Transverse colon (tissue), 4 donors: ENCODE measurements at regions not wholly inside any gene's neighbourhood (a gene's known extent, or its start where the extent isn't known, plus 50 kb on each side); places are given as distances from the start of the nearest gene placed in this dataset.
"Not testable (repeated sequence)": the region's sequence is repeated elsewhere in the genome, so short reads cannot be mapped to it uniquely, and the experiment has no call there.

Experiments used
- DNase-seq: peaks from one replicate; pipeline ENCODE4 v3.0.0-alpha.2; 2019
- H3K27ac ChIP-seq, 4 donors: fragments of 200-600 bp; sonication (generic); 2 replicates each; pipeline ENCODE4 v1.5.1; 2016 to 2018; ENCODE audit warnings: inconsistent platforms in 4 of 4
- H3K27me3 ChIP-seq: fragments of 200-600 bp; sonication (generic); 2 replicates; pipeline ENCODE4 v1.5.1; 2017; ENCODE audit warnings: inconsistent platforms
- H3K36me3 ChIP-seq, 4 donors: fragments of 200-600 bp; sonication (generic); 2 replicates each; pipeline ENCODE4 v1.5.1; 2017 to 2019; ENCODE audit warnings: inconsistent platforms in 4 of 4
- H3K4me1 ChIP-seq, 4 donors: fragments of 200-600 bp; sonication (generic); 2 replicates each; pipeline ENCODE4 v1.5.1; 2017 to 2020; ENCODE audit warnings: inconsistent platforms in 4 of 4
- H3K4me3 ChIP-seq, 4 donors: fragments of 200-600 bp; sonication (generic); 1 replicate in 1 of 4; 2 replicates in 3 of 4; pipeline versions ENCODE4 v1.5.1 to v1.6.1; 2017 to 2019; ENCODE audit warnings: inconsistent platforms in 4 of 4
- H3K9me3 ChIP-seq, 2 donors: fragments of 200-600 bp; sonication (generic); 2 replicates each; pipeline ENCODE4 v1.5.1; 2017 to 2019; ENCODE audit warnings: inconsistent platforms in 2 of 2
- CTCF ChIP-seq, 5 experiments: fragments of 200-600 bp in 3 of 5; fragments of 450-650 bp in 2 of 5; sonication (generic) in 3 of 5; IDR thresholded peaks; 1 replicate in 2 of 5; 2 replicates in 3 of 5; pipeline ENCODE4 v1.5.1; 2016 to 2017; ENCODE audit warnings: antibody characterized with exemption in 5 of 5, inconsistent platforms in 3 of 5, mild to moderate bottlenecking in 2 of 5, moderate library complexity in 1 of 5
- EP300 ChIP-seq: sonication (generic); formaldehyde crosslinking; IDR thresholded peaks from one replicate; pipeline ENCODE4 v1.6.1; 2017; ENCODE audit warnings: antibody characterized with exemption, low read depth
- POLR2A ChIP-seq: fragments of 450-650 bp; IDR thresholded peaks from one replicate; pipeline ENCODE4 v1.6.1; 2016; ENCODE audit warnings: antibody characterized with exemption, mild to moderate bottlenecking, moderate library complexity
- POLR2AphosphoS5 ChIP-seq, 3 donors: sonication (generic); formaldehyde crosslinking; IDR thresholded peaks; one replicate each; pipeline ENCODE4 v1.6.1; 2016; ENCODE audit warnings: antibody characterized with exemption in 3 of 3
- WGBS, 2 donors: methylation state at CpG; one replicate each; pipeline ENCODE4 v1.1.5; 2018; ENCODE audit warnings: low coverage in 1 of 2; 5-methylcytosine and 5-hydroxymethylcytosine counted together
- in situ Hi-C, 4 donors: fragments of 200-750 bp; cut with MboI; loops; one replicate each; pipeline versions ENCODE4 v1.15.0 to v1.15.1; 2017; ENCODE audit warnings: low sequenced_read_pairs in 3 of 4, low pct_ligation_motif_present in 1 of 4, low pct_unique_long_range_greater_than_20kb in 1 of 4
- intact Hi-C: fragments of 100-400 bp; cut with DNase I; formaldehyde crosslinking; loops from one replicate; pipeline ENCODE4 v1.15.1; 2023; ENCODE audit warnings: low total_unique reads

DNA sequence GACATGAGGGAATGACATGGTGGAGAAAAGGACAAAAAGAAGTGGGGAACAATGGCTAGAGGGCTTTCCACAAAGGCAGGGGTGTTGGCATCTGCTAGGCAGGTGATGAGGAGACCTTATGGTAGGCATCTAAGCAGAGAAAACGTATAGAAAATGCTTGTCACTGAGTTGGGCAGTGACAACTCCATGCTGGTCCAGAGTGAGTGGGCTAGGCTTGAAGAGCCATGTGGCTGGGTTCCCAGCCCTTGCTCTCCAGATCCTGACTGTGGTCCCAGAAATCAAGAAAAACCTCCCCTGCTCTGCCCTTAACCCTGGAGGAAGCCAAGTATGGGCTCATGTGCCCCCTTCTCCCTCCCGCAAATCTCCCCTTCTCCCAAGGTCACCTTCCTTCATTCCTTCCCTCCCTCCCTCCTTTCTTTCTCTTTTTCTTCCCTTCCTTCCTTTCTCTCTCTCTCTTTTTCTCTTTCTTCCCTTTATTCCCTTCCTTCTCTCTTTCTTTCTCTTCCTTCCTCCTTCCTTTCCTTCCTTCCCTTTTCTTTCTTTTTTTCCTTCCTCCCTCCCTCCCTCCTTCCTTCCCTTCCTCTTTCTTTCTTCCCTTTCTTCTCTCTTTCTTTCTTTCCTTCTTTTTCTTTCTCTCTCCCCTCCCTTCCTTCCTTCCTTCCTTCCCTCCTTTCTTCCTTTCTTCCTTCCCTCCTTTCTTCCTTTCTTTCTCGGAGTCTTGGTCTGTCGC, 102.8 kb downstream of the NAV1 start:
- intact Hi-C loops: loop anchor here (5.0 kb wide), 1 partner anchor 436 kb away; no protein-coding TSS in a partner anchor
- no peaks in the 10 kb centered on the region for H3K27me3 ChIP-seq
- peaks cover 0 to 10% (median 0%) of the 10 kb centered on the region in 4 donors for H3K4me1 ChIP-seq
- no peak for DNase-seq
- 82 to 95% methylated on average over 2 to 4 of the region's 4 CpGs for WGBS, 2 donors
- H3K27ac ChIP-seq: peak overlapping the region in 3 of 4 donors; percentile 12 to 56 (median 56)
- in situ Hi-C loops: no loop called here
- no peaks in the 10 kb centered on the region for H3K36me3 ChIP-seq
- TF ChIP-seq CTCF (IDR thresholded peaks at IDR 0.05) (no peak), POLR2AphosphoS5 (IDR thresholded peaks at IDR 0.05) (no peak)
- no peaks in the 10 kb centered on the region for H3K9me3 ChIP-seq
- no peak overlapping the region for H3K4me3 ChIP-seq

GRCh38 chr1:201643835-201644104, 104.8 kb downstream of the NAV1 start:
- WGBS, 2 donors: 77% methylated on average over 4 of the region's 4 CpGs
- H3K27me3 ChIP-seq: no peaks in the 10 kb centered on the region
- no peaks in the 10 kb centered on the region for H3K9me3 ChIP-seq
- H3K36me3 ChIP-seq: no peaks in the 10 kb centered on the region
- peaks cover 7 to 25% (median 10%) of the 10 kb centered on the region in 4 donors for H3K4me1 ChIP-seq
- H3K27ac ChIP-seq: no peak overlapping the region
- in situ Hi-C loops: no loop called here
- TF ChIP-seq POLR2A: no peak
- no peak for TF ChIP-seq EP300
- no peak for TF ChIP-seq CTCF (IDR thresholded peaks at IDR 0.05)
- no peak for TF ChIP-seq POLR2AphosphoS5 (IDR thresholded peaks at IDR 0.05)
- H3K4me3 ChIP-seq: no peak overlapping the region
- no peak for DNase-seq
- intact Hi-C loops: loop anchor here (5.0 kb wide), 1 partner anchor 434 kb away; no protein-coding TSS in a partner anchor

DNA sequence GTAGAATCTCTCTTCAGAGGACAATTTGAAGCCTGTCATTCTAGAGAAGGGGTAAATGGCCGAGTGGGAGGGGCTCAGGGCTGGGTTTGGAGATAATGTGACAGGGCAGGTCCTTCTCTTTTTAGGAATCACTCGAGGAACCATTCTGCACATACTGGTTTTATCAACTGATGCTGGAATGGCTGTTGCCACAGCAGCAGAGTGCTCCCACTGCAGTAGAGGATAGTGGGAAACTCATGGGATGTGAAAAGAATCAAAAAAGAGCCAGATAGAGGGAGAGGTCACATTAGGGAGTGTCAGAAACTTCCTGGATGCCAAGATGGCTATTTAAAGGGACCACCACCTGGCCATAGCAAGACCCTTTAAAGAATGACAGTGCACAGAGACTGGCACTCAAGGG, 105.3 kb downstream of the NAV1 start:
- Histone ChIP-seq H3K36me3 (no peaks in the 10 kb centered on the region), H3K9me3 (no peaks in the 10 kb centered on the region), H3K27me3 (peaks cover 3% of the 10 kb centered on the region), H3K4me1 (peaks cover 11 to 30% (median 14%) of the 10 kb centered on the region in 4 donors), H3K4me3 (no peak overlapping the region), H3K27ac (no peak overlapping the region)
- no peak for TF ChIP-seq POLR2AphosphoS5 (IDR thresholded peaks at IDR 0.05)
- TF ChIP-seq EP300: no peak
- TF ChIP-seq POLR2A: no peak
- no peak for TF ChIP-seq CTCF (IDR thresholded peaks at IDR 0.05)
- in situ Hi-C loops: no loop called here
- 72% methylated on average over 2 of the region's 2 CpGs; no CpG with 5 or more reads in 1 of the 2 donors for WGBS, 2 donors
- intact Hi-C loops: loop anchor here (5.0 kb wide), 1 partner anchor 433 kb away; no protein-coding TSS in a partner anchor
- no peak for DNase-seq

DNA sequence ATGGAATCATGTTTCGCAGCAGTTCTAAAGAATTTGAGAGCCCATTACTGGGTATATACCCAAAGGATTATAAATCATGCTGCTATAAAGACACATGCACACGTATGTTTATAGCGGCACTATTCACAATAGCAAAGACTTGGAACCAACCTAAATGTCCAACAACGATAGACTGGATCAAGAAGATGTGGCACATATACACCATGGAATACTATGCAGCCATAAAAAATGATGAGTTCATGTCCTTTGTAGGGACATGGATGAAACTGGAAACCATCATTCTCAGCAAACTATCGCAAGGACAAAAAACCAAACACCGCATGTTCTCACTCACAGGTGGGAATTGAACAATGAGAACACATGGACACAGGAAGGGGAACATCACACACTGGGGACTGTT, 106.1 kb downstream of the NAV1 start:
- H3K27ac ChIP-seq, in situ Hi-C loops, H3K4me3 ChIP-seq, H3K27me3 ChIP-seq, H3K9me3 ChIP-seq, DNase-seq, H3K36me3 ChIP-seq: not testable (repeated sequence)
- peaks cover 15 to 31% (median 22%) of the 10 kb centered on the region in 4 donors for H3K4me1 ChIP-seq
- intact Hi-C loops: loop anchor here (5.0 kb wide), 1 partner anchor 432 kb away; no protein-coding TSS in a partner anchor
- 90 to 98% methylated on average over 2 to 4 of the region's 6 CpGs for WGBS, 2 donors

DNA sequence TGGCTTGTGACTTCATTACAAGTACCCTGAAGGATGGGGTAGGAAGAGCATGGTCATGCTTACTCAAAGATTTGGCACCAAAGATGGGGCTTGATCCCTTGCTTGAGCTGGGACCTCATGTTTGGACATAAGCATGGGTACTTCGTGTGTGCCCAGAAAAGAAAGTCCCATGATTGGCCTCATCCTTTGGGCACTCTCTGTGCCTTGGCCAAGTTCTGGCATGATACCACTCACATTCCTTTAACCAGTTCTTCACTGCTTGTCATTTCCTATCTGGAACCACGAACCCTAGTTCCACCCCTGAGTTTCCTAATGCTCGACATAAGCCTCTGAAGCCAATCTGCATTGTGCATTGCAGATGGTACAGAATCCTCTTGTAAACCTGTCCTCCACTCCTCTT, 107.0 kb downstream of the NAV1 start:
- no peak for TF ChIP-seq CTCF (IDR thresholded peaks at IDR 0.05)
- TF ChIP-seq EP300: no peak
- TF ChIP-seq POLR2AphosphoS5 (IDR thresholded peaks at IDR 0.05): no peak
- no peak for TF ChIP-seq POLR2A
- H3K27me3 ChIP-seq: peaks cover 5% of the 10 kb centered on the region
- intact Hi-C loops: no loop called here
- 73 to 90% methylated on average over 3 of the region's 3 CpGs for WGBS, 2 donors
- peaks cover 19 to 33% (median 28%) of the 10 kb centered on the region in 4 donors for H3K4me1 ChIP-seq
- no peak overlapping the region for H3K27ac ChIP-seq
- no peak overlapping the region for H3K4me3 ChIP-seq
- H3K9me3 ChIP-seq: no peaks in the 10 kb centered on the region
- DNase-seq: no peak
- no peaks in the 10 kb centered on the region for H3K36me3 ChIP-seq
- in situ Hi-C loops: no loop called here
